ENCODE measurements at regions not wholly inside any gene's neighbourhood (a gene's known extent, or its start where the extent isn't known, plus 50 kb on each side); places are given as distances from the start of the nearest gene placed in this dataset.
A peak's percentile ranks its signal among the peaks of the same experiment; 100 is the strongest.

DNA sequence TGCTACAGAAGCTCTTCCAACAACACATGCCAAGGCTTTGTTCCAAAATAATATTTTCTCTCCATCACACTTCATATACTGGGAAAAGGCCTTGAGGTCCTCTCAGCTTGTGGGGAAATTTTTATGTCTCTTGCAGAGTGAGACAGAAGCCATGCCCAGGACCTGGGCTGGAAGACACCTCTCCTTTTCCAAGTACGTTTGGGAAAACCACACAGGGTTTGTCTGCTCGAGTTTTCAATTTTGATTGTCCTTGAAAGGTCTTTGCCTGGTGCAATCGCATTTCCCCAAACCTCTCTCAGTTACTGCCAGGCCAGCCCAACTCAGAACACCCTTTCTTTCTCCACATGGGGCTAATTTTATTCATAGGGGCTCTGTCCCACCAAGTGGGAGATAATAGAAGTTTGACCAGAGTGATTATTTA lies 272.2 kb downstream of the OSR1 start:
- no peak overlapping the region for H3K4me3 Mint-ChIP-seq (ENCODE audit: unreplicated experiment)
- Histone ChIP-seq H3K9me3 (no peaks in the 10 kb centered on the region), H3K36me3 (ENCODE audit: control insufficient read depth, insufficient read depth, low read length) (no peaks in the 10 kb centered on the region), H3K4me3 (ENCODE audit: low read depth, low read length) (no peak overlapping the region), H3K4me1 (no peaks in the 10 kb centered on the region), H3K27me3 (replicated peaks; ENCODE audit: control insufficient read depth, insufficient read depth, low read length) (no peaks in the 10 kb centered on the region)
- H3K36me3 Mint-ChIP-seq (ENCODE audit: insufficient read depth, unreplicated experiment): no peaks in the 10 kb centered on the region
- H3K4me1 Mint-ChIP-seq (ENCODE audit: low read depth, unreplicated experiment): no peaks in the 10 kb centered on the region
- no TSS peak for BruUV-seq (replicated peaks)
- TF ChIP-seq, protein P1, sequence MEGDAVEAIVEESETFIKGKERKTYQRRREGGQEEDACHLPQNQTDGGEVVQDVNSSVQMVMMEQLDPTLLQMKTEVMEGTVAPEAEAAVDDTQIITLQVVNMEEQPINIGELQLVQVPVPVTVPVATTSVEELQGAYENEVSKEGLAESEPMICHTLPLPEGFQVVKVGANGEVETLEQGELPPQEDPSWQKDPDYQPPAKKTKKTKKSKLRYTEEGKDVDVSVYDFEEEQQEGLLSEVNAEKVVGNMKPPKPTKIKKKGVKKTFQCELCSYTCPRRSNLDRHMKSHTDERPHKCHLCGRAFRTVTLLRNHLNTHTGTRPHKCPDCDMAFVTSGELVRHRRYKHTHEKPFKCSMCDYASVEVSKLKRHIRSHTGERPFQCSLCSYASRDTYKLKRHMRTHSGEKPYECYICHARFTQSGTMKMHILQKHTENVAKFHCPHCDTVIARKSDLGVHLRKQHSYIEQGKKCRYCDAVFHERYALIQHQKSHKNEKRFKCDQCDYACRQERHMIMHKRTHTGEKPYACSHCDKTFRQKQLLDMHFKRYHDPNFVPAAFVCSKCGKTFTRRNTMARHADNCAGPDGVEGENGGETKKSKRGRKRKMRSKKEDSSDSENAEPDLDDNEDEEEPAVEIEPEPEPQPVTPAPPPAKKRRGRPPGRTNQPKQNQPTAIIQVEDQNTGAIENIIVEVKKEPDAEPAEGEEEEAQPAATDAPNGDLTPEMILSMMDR (IDR thresholded peaks at IDR 0.05; ENCODE audit: insufficient read depth in 1 of 2, low read depth in 1 of 2, low read length in 1 of 2, severe bottlenecking in 1 of 2, unreplicated experiment in 1 of 2): no peak
- H3K27ac Mint-ChIP-seq (ENCODE audit: unreplicated experiment): no peak overlapping the region
- POLR2A ChIA-PET: no interaction called here
- DNase-seq: no peak
- no peaks in the 10 kb centered on the region for H3K27me3 Mint-ChIP-seq (ENCODE audit: insufficient read depth, unreplicated experiment)
- H3K9me3 Mint-ChIP-seq (ENCODE audit: unreplicated experiment): peaks cover 9% of the 10 kb centered on the region
- CTCF ChIA-PET: no interaction called here
- intact Hi-C loops (cut with micrococcal nuclease; ENCODE audit: unreplicated experiment): no loop called here

DNA sequence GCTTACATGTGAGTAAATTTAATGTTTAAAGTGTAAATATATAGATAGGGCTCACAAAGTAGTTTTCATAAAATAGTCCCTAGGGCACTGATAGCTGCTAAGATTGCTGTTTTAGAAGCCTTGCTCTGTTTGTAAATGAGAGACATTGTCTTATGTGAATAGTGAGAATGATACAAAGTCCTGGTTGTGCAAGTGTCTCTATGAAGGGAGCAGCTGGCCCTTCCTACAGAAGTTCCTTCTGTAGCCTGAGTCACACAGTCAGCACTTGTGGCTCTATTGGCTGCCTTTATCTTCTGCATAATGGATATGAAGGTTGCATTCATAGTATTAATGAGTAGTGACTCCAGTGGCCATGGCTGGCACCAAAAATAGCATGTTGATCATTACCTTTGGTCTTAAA lies 279.7 kb downstream of the OSR1 start:
- H3K27me3 Mint-ChIP-seq (ENCODE audit: insufficient read depth, unreplicated experiment): no peaks in the 10 kb centered on the region
- H3K36me3 Mint-ChIP-seq (ENCODE audit: insufficient read depth, unreplicated experiment): no peaks in the 10 kb centered on the region
- H3K9me3 Mint-ChIP-seq (ENCODE audit: unreplicated experiment): peaks cover 9% of the 10 kb centered on the region
- H3K27me3 ChIP-seq (replicated peaks; ENCODE audit: control insufficient read depth, insufficient read depth, low read length): no peaks in the 10 kb centered on the region
- no peak overlapping the region for H3K4me3 Mint-ChIP-seq (ENCODE audit: unreplicated experiment)
- CTCF ChIA-PET: no interaction called here
- H3K4me1 ChIP-seq: no peaks in the 10 kb centered on the region
- intact Hi-C loops (cut with micrococcal nuclease; ENCODE audit: unreplicated experiment): no loop called here
- no peak overlapping the region for H3K4me3 ChIP-seq (ENCODE audit: low read depth, low read length)
- no TSS peak for BruUV-seq (replicated peaks)
- H3K9me3 ChIP-seq: no peaks in the 10 kb centered on the region
- H3K4me1 Mint-ChIP-seq (ENCODE audit: low read depth, unreplicated experiment): no peaks in the 10 kb centered on the region
- no peaks in the 10 kb centered on the region for H3K36me3 ChIP-seq (ENCODE audit: control insufficient read depth, insufficient read depth, low read length)
- TF ChIP-seq, protein P1 (IDR thresholded peaks at IDR 0.05; ENCODE audit: insufficient read depth in 1 of 2, low read depth in 1 of 2, low read length in 1 of 2, severe bottlenecking in 1 of 2, unreplicated experiment in 1 of 2): no peak
- DNase-seq: no peak
- H3K27ac Mint-ChIP-seq (ENCODE audit: unreplicated experiment): no peak overlapping the region
- POLR2A ChIA-PET: no interaction called here

DNA sequence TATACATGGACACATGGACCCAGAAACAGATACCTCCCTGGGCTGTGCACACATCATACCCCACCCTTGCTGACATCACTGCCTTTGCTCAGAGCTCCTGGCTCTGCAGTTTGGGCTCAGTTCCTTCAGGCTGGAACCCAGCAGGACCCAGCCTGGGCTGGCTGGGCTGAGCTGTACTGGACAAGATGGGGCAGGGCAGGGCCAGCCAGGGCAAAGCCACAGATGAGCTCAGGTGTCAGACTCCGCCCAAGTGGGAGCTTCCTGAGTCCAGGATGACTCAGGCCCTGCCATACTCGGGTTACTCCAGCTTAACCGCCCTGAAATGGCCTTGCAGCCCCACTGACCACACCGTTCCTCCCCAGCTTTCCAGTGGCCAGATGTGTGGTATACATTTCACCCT lies 284.9 kb downstream of the OSR1 start:
- CTCF ChIA-PET: no interaction called here
- no peaks in the 10 kb centered on the region for H3K36me3 Mint-ChIP-seq (ENCODE audit: insufficient read depth, unreplicated experiment)
- Histone ChIP-seq H3K4me1 (no peaks in the 10 kb centered on the region), H3K4me3 (ENCODE audit: low read depth, low read length) (no peak overlapping the region), H3K9me3 (no peaks in the 10 kb centered on the region), H3K36me3 (ENCODE audit: control insufficient read depth, insufficient read depth, low read length) (no peaks in the 10 kb centered on the region), H3K27me3 (replicated peaks; ENCODE audit: control insufficient read depth, insufficient read depth, low read length) (no peaks in the 10 kb centered on the region; the same call in 1 of the 2 replicates)
- peaks cover 2% of the 10 kb centered on the region for H3K27me3 Mint-ChIP-seq (ENCODE audit: insufficient read depth, unreplicated experiment)
- TF ChIP-seq, protein P1 (IDR thresholded peaks at IDR 0.05; ENCODE audit: insufficient read depth in 1 of 2, low read depth in 1 of 2, low read length in 1 of 2, severe bottlenecking in 1 of 2, unreplicated experiment in 1 of 2): no peak
- DNase-seq: peak in 1 of 2 experiments; percentile 43
- intact Hi-C loops (cut with micrococcal nuclease; ENCODE audit: unreplicated experiment): no loop called here
- H3K9me3 Mint-ChIP-seq (ENCODE audit: unreplicated experiment): no peaks in the 10 kb centered on the region
- BruUV-seq (replicated peaks): no TSS peak
- no peak overlapping the region for H3K27ac Mint-ChIP-seq (ENCODE audit: unreplicated experiment)
- H3K4me1 Mint-ChIP-seq (ENCODE audit: low read depth, unreplicated experiment): no peaks in the 10 kb centered on the region
- no peak overlapping the region for H3K4me3 Mint-ChIP-seq (ENCODE audit: unreplicated experiment)
- POLR2A ChIA-PET: interaction anchor here (0.6 kb wide), 1 partner anchor 503 kb away, joined by 3 read pairs; no protein-coding TSS in a partner anchor
